Hematopoietic multipotent progenitor cell treated with erythropoietin and hydrocortisone succinate and interleukin-3 and kit ligand, for 4 days (in vitro differentiated cells): ENCODE measurements at regions not wholly inside any gene's neighbourhood (a gene's known extent, or its start where the extent isn't known, plus 50 kb on each side); places are given as distances from the start of the nearest gene placed in this dataset.
"Not testable (repeated sequence)": the region's sequence is repeated elsewhere in the genome, so short reads cannot be mapped to it uniquely, and the experiment has no call there.

Source experiments
- DNase-seq: peaks from one replicate; pipeline ENCODE4 v3.0.0-alpha.2; 2015

GRCh38 chr2:183536714-183537113 lies 412.5 kb downstream of the NUP35 start:
- DNase-seq, result no peak

GRCh38 chr2:183541766-183542165 lies 417.5 kb downstream of the NUP35 start:
- DNase-seq, result no peak

- DNase-seq, result no peak
Measured at GRCh38 chr2:183542606-183543005, 418.4 kb downstream of the NUP35 start.

- DNase-seq, result no peak
Measured at GRCh38 chr2:183543222-183543621, 419.0 kb downstream of the NUP35 start.

GRCh38 chr2:183543731-183544130 lies 419.5 kb downstream of the NUP35 start:
- DNase-seq, result no peak

GRCh38 chr2:183546560-183547350 lies 422.5 kb downstream of the NUP35 start:
- not testable (repeated sequence) for DNase-seq

- DNase-seq, result no peak
Measured at GRCh38 chr2:183552716-183553115, 428.5 kb downstream of the NUP35 start.

- DNase-seq, result no peak
Measured at GRCh38 chr2:183564726-183565125, 440.5 kb downstream of the NUP35 start.

GRCh38 chr2:183575481-183575880 lies 451.2 kb downstream of the NUP35 start:
- DNase-seq, result no peak

GRCh38 chr2:183579686-183580085 lies 455.4 kb downstream of the NUP35 start:
- no peak for DNase-seq

- no peak for DNase-seq
Measured at GRCh38 chr2:183592271-183592670, 468.0 kb downstream of the NUP35 start.

- no peak for DNase-seq
Measured at GRCh38 chr2:183594150-183594549, 469.9 kb downstream of the NUP35 start.

- no peak for DNase-seq
Measured at GRCh38 chr2:183597841-183598240, 473.6 kb downstream of the NUP35 start.

GRCh38 chr2:183604065-183604464 lies 479.8 kb downstream of the NUP35 start:
- DNase-seq, result no peak

GRCh38 chr2:183605440-183605839 lies 481.2 kb downstream of the NUP35 start:
- DNase-seq, result no peak

- no peak for DNase-seq
Measured at GRCh38 chr2:183606022-183606717, 481.9 kb downstream of the NUP35 start.

- DNase-seq, result no peak
Measured at GRCh38 chr2:183606718-183607085, 482.5 kb downstream of the NUP35 start.

GRCh38 chr2:183607995-183608394 lies 483.8 kb downstream of the NUP35 start:
- DNase-seq, result no peak

GRCh38 chr2:183608747-183609146 lies 484.5 kb downstream of the NUP35 start:
- DNase-seq, result no peak

GRCh38 chr2:183610724-183611123 lies 486.5 kb downstream of the NUP35 start:
- DNase-seq, result no peak

- no peak for DNase-seq
Measured at GRCh38 chr2:183614799-183615435, 490.7 kb downstream of the NUP35 start.

- DNase-seq, result no peak
Measured at GRCh38 chr2:183623227-183623626, 499.0 kb downstream of the NUP35 start.

- DNase-seq, result no peak
Measured at GRCh38 chr2:183630964-183631363, 506.7 kb downstream of the NUP35 start.

GRCh38 chr2:183656121-183656520 lies 531.9 kb downstream of the NUP35 start:
- DNase-seq, result no peak
